D721Med (cell line): ENCODE measurements at regions not wholly inside any gene's neighbourhood (a gene's known extent, or its start where the extent isn't known, plus 50 kb on each side); places are given as distances from the start of the nearest gene placed in this dataset.

Source experiments
- DNase-seq: peaks from one replicate; pipeline ENCODE4 v3.0.0; 2011; ENCODE audit warnings: low spot score; ENCODE audit not compliant: insufficient read length
- FAIRE-seq: peaks from 2 replicates; lab custom pipeline; 2011; peaks lifted over from hg19 to GRCh38; lab: Jason Lieb, UNC
- TF ChIP-seq, protein P1 (sequence below): IDR thresholded peaks from 2 replicates; pipeline ENCODE4 v1.5.1; 2012; ENCODE audit warnings: mild to moderate bottlenecking, control low read depth; ENCODE audit not compliant: insufficient read depth; ENCODE audit errors: missing control alignments

GRCh38 chr20:22929661-22930060, 105.5 kb upstream of the SSTR4 start:
- no peak for FAIRE-seq
- TF ChIP-seq, protein P1, sequence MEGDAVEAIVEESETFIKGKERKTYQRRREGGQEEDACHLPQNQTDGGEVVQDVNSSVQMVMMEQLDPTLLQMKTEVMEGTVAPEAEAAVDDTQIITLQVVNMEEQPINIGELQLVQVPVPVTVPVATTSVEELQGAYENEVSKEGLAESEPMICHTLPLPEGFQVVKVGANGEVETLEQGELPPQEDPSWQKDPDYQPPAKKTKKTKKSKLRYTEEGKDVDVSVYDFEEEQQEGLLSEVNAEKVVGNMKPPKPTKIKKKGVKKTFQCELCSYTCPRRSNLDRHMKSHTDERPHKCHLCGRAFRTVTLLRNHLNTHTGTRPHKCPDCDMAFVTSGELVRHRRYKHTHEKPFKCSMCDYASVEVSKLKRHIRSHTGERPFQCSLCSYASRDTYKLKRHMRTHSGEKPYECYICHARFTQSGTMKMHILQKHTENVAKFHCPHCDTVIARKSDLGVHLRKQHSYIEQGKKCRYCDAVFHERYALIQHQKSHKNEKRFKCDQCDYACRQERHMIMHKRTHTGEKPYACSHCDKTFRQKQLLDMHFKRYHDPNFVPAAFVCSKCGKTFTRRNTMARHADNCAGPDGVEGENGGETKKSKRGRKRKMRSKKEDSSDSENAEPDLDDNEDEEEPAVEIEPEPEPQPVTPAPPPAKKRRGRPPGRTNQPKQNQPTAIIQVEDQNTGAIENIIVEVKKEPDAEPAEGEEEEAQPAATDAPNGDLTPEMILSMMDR: no peak
- DNase-seq: no peak

DNA sequence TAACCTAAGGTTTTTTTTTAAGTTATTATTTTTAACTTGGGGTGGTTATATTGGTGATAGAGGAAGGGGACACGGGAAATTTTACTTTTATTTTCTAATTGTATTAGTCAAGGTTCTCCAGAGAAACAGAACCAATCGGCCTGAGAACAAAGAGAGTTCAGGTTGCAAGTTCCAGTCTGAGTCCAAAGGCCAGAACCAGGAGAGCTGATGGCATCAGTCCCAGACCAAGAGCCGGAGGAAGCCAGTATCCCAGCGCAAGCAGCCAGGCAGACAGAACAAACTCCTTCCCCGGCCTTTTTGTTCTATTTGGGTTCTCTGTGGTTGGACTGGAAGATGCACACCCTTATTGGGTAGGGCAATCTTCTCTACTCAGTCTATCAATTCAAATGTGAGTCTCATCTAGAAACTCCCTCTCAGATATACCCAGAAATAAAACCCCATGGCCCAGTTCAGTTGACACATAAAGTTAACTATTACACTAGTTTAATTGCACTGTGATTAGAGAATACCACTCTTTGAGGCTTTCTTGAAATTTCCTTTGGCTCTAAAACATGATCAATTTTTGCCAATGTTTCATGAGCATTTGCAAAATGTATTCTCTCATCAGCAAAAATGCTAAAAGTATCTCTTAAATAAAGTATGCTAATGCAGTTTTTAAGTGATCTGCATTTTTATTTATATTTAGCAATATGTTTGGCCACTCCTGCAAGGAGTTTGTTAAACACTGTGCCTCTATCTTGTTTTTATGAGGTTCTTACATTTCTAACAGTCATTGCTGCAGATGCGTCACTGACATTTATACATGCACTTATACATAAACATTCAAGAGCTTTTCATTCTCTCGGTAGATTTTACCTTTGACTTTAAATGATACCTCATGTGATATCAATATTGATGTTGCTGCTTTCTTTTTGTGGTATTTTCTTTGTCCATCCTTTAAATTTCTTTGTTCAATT, 103.2 kb upstream of the SSTR4 start:
- no peak for FAIRE-seq
- no peak for DNase-seq
- TF ChIP-seq, protein P1: no peak

GRCh38 chr20:22939181-22939580, 95.9 kb upstream of the SSTR4 start:
- TF ChIP-seq, protein P1: no peak
- DNase-seq (no peak), FAIRE-seq (no peak)

DNA sequence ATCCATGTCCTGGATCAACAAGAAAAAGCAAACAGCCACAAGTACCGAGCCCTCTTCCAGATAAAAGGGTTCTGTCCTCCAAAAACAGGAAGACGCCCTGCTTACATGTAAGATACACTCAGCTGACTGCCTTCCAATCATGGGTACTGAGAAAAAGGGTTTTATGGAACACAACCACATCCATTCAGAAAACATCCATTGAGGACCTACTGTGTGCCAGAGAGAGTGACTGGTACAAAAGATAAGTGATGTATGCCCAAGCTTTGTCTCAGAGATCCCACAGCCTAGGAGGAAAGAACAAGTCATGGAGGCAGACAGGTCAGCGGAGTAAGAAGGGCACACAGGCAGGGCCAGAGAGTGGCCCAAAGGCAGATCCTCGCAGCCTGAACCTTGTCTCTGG, 94.8 kb upstream of the SSTR4 start:
- no peak for DNase-seq
- TF ChIP-seq, protein P1: no peak
- FAIRE-seq: no peak

DNA sequence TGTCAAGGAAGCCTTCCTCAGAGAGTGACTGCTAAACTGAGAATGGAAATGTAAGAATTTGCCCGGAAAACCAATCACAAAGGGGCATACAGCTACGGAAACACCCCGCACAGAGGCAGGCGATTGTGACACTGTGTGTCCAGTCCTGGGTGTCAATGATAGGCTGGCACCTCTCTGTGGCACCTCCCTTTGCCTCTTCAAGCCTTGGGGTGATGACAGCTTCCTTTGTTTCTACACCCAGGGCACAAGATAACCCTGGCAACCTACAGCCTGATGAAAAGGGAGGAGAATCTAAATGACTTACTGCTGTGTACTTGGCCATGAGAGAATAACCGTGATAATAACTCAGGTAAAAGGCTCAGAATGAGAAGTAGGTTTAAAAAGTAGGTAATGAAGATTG, 93.6 kb upstream of the SSTR4 start:
- TF ChIP-seq, protein P1: no peak
- no peak for DNase-seq
- no peak for FAIRE-seq

GRCh38 chr20:22942742-22943141, 92.4 kb upstream of the SSTR4 start:
- no peak for DNase-seq
- no peak for FAIRE-seq
- TF ChIP-seq, protein P1: no peak

- FAIRE-seq (no peak), DNase-seq (no peak)
- TF ChIP-seq, protein P1: no peak
These were observed 91.0 kb upstream of the SSTR4 start for GRCh38 chr20:22944062-22944461.
